WTC11 (cell line): ENCODE measurements at regions not wholly inside any gene's neighbourhood (a gene's known extent, or its start where the extent isn't known, plus 50 kb on each side); places are given as distances from the start of the nearest gene placed in this dataset.

Experiments
- ATAC-seq: fragments of 200-7000 bp; cut with Tn5 transposase; 2 replicates; pipeline ENCODE4 v1.10.0; 2021; ENCODE audit warnings: mild to moderate bottlenecking, moderate library complexity
- CTCF ChIA-PET: fragments of 300-600 bp; sonication (Branson Sonifier 250); formaldehyde crosslinking; loops from one replicate; lab custom pipeline; 2021; ENCODE audit warnings: antibody characterized with exemption; lab: Charles Lee
- POLR2A ChIA-PET: fragments of 350-600 bp; sonication (Branson Sonifier 250); formaldehyde crosslinking; loops from one replicate; lab custom pipeline; 2021; ENCODE audit warnings: antibody characterized with exemption; lab: Charles Lee
- DNase-seq: peaks from one replicate; pipeline ENCODE4 v3.0.0; 2021; ENCODE audit warnings: low spot score
- H3K27ac Mint-ChIP-seq: 2 replicates; pipeline ENCODE4 v1.8.0; 2021; ENCODE audit warnings: mixed read lengths
- H3K27me3 Mint-ChIP-seq: 2 replicates; pipeline ENCODE4 v1.8.0; 2021; ENCODE audit warnings: low read depth, mild to moderate bottlenecking, moderate library complexity, mixed read lengths
- H3K36me3 Mint-ChIP-seq: 2 replicates; pipeline ENCODE4 v1.8.0; 2021; ENCODE audit warnings: mixed read lengths
- H3K4me1 Mint-ChIP-seq: 2 replicates; pipeline ENCODE4 v1.8.0; 2022; ENCODE audit warnings: mixed read lengths
- H3K4me3 Mint-ChIP-seq: 2 replicates; pipeline ENCODE4 v1.8.0; 2021; ENCODE audit warnings: mild to moderate bottlenecking, moderate library complexity, mixed read lengths
- H3K9me3 Mint-ChIP-seq: 2 replicates; pipeline ENCODE4 v1.8.0; 2021; ENCODE audit warnings: mixed read lengths
- AFF4 ChIP-seq: sonication (generic); formaldehyde crosslinking; IDR thresholded peaks from 2 replicates; pipeline ENCODE4 v1.8.1; 2023; ENCODE audit warnings: mild to moderate bottlenecking, missing genetic modification reagents, borderline replicate concordance
- GTF2I ChIP-seq: fragments of 250-450 bp; sonication (Bioruptor Pico); conservative IDR thresholded peaks from 2 replicates; pipeline ENCODE4 v1.4.0; 2021; ENCODE audit warnings: mild to moderate bottlenecking
- JUN ChIP-seq: sonication (generic); formaldehyde crosslinking; IDR thresholded peaks from 2 replicates; pipeline ENCODE4 v1.8.0; 2023; ENCODE audit warnings: mild to moderate bottlenecking, missing genetic modification reagents
- MLX ChIP-seq: sonication (generic); formaldehyde crosslinking; IDR thresholded peaks from 2 replicates; pipeline ENCODE4 v1.8.1; 2023; ENCODE audit warnings: mild to moderate bottlenecking, missing genetic modification reagents, moderate library complexity
- NR3C1 ChIP-seq: sonication (generic); formaldehyde crosslinking; conservative IDR thresholded peaks from 2 replicates; pipeline ENCODE4 v1.8.1; 2023; ENCODE audit warnings: low read depth, mild to moderate bottlenecking, missing genetic modification reagents
- RELA ChIP-seq: sonication (generic); formaldehyde crosslinking; IDR thresholded peaks from 2 replicates; pipeline ENCODE4 v1.8.1; 2022; ENCODE audit warnings: missing genetic modification reagents, mild to moderate bottlenecking, borderline replicate concordance
- RORB ChIP-seq: fragments of 250-450 bp; sonication (Bioruptor Pico); IDR thresholded peaks from 2 replicates; pipeline ENCODE4 v1.9.0; 2021; ENCODE audit warnings: mild to moderate bottlenecking
- STAT6 ChIP-seq: sonication (generic); formaldehyde crosslinking; conservative IDR thresholded peaks from 2 replicates; pipeline ENCODE4 v1.8.1; 2023; ENCODE audit warnings: mild to moderate bottlenecking, low read depth, missing genetic modification reagents, moderate library complexity
- TCF7 ChIP-seq: sonication (generic); formaldehyde crosslinking; IDR thresholded peaks from 2 replicates; pipeline ENCODE4 v1.8.0; 2022; ENCODE audit warnings: mild to moderate bottlenecking, low read depth, missing genetic modification reagents, moderate library complexity
- ZNF121 ChIP-seq: sonication (generic); formaldehyde crosslinking; IDR thresholded peaks from 2 replicates; pipeline ENCODE4 v1.8.0; 2023; ENCODE audit warnings: missing genetic modification reagents
- ZNF281 ChIP-seq: sonication (generic); formaldehyde crosslinking; IDR thresholded peaks from 2 replicates; pipeline ENCODE4 v1.8.0; 2023; ENCODE audit warnings: mild to moderate bottlenecking, missing genetic modification reagents
- TF ChIP-seq, protein P1 (sequence below): sonication (generic); formaldehyde crosslinking; IDR thresholded peaks from 2 replicates; pipeline ENCODE4 v1.8.0; 2022; ENCODE audit warnings: missing genetic modification reagents

GRCh38 chr1:212181015-212181882 is 104.0 kb upstream of the PPP2R5A start (continued):
- TF ChIP-seq, protein P1, sequence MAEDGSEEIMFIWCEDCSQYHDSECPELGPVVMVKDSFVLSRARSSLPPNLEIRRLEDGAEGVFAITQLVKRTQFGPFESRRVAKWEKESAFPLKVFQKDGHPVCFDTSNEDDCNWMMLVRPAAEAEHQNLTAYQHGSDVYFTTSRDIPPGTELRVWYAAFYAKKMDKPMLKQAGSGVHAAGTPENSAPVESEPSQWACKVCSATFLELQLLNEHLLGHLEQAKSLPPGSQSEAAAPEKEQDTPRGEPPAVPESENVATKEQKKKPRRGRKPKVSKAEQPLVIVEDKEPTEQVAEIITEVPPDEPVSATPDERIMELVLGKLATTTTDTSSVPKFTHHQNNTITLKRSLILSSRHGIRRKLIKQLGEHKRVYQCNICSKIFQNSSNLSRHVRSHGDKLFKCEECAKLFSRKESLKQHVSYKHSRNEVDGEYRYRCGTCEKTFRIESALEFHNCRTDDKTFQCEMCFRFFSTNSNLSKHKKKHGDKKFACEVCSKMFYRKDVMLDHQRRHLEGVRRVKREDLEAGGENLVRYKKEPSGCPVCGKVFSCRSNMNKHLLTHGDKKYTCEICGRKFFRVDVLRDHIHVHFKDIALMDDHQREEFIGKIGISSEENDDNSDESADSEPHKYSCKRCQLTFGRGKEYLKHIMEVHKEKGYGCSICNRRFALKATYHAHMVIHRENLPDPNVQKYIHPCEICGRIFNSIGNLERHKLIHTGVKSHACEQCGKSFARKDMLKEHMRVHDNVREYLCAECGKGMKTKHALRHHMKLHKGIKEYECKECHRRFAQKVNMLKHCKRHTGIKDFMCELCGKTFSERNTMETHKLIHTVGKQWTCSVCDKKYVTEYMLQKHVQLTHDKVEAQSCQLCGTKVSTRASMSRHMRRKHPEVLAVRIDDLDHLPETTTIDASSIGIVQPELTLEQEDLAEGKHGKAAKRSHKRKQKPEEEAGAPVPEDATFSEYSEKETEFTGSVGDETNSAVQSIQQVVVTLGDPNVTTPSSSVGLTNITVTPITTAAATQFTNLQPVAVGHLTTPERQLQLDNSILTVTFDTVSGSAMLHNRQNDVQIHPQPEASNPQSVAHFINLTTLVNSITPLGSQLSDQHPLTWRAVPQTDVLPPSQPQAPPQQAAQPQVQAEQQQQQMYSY (CRISPR knock-in tag), result no peak
- TF ChIP-seq NR3C1 (CRISPR knock-in tag) (no peak), AFF4 (CRISPR knock-in tag) (no peak)

DNA sequence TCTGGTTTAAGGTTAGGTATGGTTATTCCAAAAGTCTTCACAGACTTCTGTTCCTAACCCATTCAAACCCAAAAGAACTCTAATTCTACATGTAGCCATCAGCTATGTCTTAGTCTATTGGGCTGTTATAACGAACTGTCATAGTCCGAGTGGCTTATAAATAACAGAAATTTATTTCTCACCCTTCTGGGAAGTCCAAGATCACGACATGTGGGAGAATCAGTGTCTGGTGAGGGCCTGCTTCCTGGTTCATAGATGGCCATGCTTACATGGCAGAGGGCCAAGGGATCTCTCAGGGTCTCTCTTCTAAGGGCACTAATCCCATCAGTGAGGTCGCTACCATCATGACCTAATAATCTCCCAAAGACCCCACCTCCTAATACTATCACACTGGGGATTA is 103.0 kb upstream of the PPP2R5A start:
- no peak overlapping the region for H3K27ac Mint-ChIP-seq
- ChIA-PET CTCF (no interaction called here), POLR2A (no interaction called here)
- H3K4me3 Mint-ChIP-seq, result no peak overlapping the region
- no peaks in the 10 kb centered on the region for H3K9me3 Mint-ChIP-seq
- H3K4me1 Mint-ChIP-seq, result no peaks in the 10 kb centered on the region
- ATAC-seq (no peak), DNase-seq (no peak)
- H3K27me3 Mint-ChIP-seq, result no peaks in the 10 kb centered on the region; the same call in 1 of the 2 replicates
- TF ChIP-seq GTF2I (no peak), STAT6 (no peak), MLX (CRISPR knock-in tag) (no peak), ZNF121 (CRISPR knock-in tag) (no peak), TCF7 (CRISPR knock-in tag) (no peak), JUN (no peak), RELA (CRISPR knock-in tag) (no peak), ZNF281 (no peak), RORB (CRISPR knock-in tag) (no peak)
- no peaks in the 10 kb centered on the region for H3K36me3 Mint-ChIP-seq
